H1 (cell line): ENCODE measurements at regions not wholly inside any gene's neighbourhood (a gene's known extent, or its start where the extent isn't known, plus 50 kb on each side); places are given as distances from the start of the nearest gene placed in this dataset.

Experiments
- ASH2L ChIP-seq: fragments of 200-600, 300-600 bp; sonication (generic); IDR thresholded peaks from one replicate; pipeline ENCODE4 v1.7.1; 2017; ENCODE audit warnings: low read length
- FOSL1 ChIP-seq: IDR thresholded peaks from 2 replicates; pipeline ENCODE4 v1.6.1; 2011; ENCODE audit warnings: mild to moderate bottlenecking, low read depth, low read length, moderate library complexity; ENCODE audit not compliant: insufficient read depth
- GABPA ChIP-seq: IDR thresholded peaks from 2 replicates; pipeline ENCODE4 v1.6.1; 2011; ENCODE audit warnings: mild to moderate bottlenecking, low read length, moderate library complexity, borderline replicate concordance; ENCODE audit not compliant: insufficient read depth
- POLR2A ChIP-seq, 2 experiments: IDR thresholded peaks; 1 replicate in 1 of 2; 2 replicates in 1 of 2; pipeline ENCODE4 v1.6.1; 2011; ENCODE audit warnings: low read depth in 2 of 2, low read length in 2 of 2, mild to moderate bottlenecking in 2 of 2; ENCODE audit errors: control extremely low read depth in 1 of 2
- RNF2 ChIP-seq: fragments of 200-900, 300-1000 bp; sonication (generic); IDR thresholded peaks from 2 replicates; pipeline ENCODE4 v1.7.1; 2016; ENCODE audit warnings: borderline replicate concordance, low read depth, mild to moderate bottlenecking, antibody characterized with exemption, low read length; ENCODE audit not compliant: poor library complexity, severe bottlenecking; ENCODE audit errors: missing control alignments
- TF ChIP-seq, protein P1 (sequence below): fragments of 300-600 bp; sonication (generic); IDR thresholded peaks from 2 replicates; pipeline ENCODE4 v1.7.1; 2012; ENCODE audit warnings: low read length, moderate library complexity, mild to moderate bottlenecking, inconsistent platforms; ENCODE audit not compliant: insufficient replicate concordance
- TF ChIP-seq, protein P2 (sequence below): IDR thresholded peaks from 2 replicates; pipeline ENCODE4 v1.6.1; 2011; ENCODE audit warnings: low read length, improper control_type of control experiment

DNA sequence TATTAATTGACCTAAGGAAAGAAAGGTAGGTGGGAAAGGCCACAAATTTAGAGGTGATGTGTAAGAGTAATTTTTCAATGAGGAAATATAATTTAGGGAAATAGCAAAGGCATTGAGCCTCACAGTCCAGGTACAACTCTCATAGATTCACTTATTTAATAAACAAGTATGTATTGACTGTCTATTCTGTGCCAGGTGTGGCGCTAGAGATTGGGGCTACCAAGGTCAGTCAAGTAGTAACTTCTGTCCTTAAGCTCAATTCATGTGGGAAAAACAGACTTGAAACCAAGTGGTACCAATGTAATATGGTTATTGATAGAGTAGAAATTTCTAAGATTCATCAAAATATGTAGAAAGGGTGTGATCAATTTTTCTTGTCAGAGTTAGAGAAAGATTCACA is 257.5 kb downstream of the C4orf33 start (continued):
- TF ChIP-seq, protein P1, sequence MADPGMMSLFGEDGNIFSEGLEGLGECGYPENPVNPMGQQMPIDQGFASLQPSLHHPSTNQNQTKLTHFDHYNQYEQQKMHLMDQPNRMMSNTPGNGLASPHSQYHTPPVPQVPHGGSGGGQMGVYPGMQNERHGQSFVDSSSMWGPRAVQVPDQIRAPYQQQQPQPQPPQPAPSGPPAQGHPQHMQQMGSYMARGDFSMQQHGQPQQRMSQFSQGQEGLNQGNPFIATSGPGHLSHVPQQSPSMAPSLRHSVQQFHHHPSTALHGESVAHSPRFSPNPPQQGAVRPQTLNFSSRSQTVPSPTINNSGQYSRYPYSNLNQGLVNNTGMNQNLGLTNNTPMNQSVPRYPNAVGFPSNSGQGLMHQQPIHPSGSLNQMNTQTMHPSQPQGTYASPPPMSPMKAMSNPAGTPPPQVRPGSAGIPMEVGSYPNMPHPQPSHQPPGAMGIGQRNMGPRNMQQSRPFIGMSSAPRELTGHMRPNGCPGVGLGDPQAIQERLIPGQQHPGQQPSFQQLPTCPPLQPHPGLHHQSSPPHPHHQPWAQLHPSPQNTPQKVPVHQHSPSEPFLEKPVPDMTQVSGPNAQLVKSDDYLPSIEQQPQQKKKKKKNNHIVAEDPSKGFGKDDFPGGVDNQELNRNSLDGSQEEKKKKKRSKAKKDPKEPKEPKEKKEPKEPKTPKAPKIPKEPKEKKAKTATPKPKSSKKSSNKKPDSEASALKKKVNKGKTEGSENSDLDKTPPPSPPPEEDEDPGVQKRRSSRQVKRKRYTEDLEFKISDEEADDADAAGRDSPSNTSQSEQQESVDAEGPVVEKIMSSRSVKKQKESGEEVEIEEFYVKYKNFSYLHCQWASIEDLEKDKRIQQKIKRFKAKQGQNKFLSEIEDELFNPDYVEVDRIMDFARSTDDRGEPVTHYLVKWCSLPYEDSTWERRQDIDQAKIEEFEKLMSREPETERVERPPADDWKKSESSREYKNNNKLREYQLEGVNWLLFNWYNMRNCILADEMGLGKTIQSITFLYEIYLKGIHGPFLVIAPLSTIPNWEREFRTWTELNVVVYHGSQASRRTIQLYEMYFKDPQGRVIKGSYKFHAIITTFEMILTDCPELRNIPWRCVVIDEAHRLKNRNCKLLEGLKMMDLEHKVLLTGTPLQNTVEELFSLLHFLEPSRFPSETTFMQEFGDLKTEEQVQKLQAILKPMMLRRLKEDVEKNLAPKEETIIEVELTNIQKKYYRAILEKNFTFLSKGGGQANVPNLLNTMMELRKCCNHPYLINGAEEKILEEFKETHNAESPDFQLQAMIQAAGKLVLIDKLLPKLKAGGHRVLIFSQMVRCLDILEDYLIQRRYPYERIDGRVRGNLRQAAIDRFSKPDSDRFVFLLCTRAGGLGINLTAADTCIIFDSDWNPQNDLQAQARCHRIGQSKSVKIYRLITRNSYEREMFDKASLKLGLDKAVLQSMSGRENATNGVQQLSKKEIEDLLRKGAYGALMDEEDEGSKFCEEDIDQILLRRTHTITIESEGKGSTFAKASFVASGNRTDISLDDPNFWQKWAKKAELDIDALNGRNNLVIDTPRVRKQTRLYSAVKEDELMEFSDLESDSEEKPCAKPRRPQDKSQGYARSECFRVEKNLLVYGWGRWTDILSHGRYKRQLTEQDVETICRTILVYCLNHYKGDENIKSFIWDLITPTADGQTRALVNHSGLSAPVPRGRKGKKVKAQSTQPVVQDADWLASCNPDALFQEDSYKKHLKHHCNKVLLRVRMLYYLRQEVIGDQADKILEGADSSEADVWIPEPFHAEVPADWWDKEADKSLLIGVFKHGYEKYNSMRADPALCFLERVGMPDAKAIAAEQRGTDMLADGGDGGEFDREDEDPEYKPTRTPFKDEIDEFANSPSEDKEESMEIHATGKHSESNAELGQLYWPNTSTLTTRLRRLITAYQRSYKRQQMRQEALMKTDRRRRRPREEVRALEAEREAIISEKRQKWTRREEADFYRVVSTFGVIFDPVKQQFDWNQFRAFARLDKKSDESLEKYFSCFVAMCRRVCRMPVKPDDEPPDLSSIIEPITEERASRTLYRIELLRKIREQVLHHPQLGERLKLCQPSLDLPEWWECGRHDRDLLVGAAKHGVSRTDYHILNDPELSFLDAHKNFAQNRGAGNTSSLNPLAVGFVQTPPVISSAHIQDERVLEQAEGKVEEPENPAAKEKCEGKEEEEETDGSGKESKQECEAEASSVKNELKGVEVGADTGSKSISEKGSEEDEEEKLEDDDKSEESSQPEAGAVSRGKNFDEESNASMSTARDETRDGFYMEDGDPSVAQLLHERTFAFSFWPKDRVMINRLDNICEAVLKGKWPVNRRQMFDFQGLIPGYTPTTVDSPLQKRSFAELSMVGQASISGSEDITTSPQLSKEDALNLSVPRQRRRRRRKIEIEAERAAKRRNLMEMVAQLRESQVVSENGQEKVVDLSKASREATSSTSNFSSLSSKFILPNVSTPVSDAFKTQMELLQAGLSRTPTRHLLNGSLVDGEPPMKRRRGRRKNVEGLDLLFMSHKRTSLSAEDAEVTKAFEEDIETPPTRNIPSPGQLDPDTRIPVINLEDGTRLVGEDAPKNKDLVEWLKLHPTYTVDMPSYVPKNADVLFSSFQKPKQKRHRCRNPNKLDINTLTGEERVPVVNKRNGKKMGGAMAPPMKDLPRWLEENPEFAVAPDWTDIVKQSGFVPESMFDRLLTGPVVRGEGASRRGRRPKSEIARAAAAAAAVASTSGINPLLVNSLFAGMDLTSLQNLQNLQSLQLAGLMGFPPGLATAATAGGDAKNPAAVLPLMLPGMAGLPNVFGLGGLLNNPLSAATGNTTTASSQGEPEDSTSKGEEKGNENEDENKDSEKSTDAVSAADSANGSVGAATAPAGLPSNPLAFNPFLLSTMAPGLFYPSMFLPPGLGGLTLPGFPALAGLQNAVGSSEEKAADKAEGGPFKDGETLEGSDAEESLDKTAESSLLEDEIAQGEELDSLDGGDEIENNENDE = no peak
- no peak for TF ChIP-seq POLR2A (IDR thresholded peaks at IDR 0.05; ENCODE audit: control extremely low read depth in 1 of 2, low read depth in 2 of 2, low read length in 2 of 2)
- TF ChIP-seq FOSL1 = no peak
- TF ChIP-seq, protein P2, sequence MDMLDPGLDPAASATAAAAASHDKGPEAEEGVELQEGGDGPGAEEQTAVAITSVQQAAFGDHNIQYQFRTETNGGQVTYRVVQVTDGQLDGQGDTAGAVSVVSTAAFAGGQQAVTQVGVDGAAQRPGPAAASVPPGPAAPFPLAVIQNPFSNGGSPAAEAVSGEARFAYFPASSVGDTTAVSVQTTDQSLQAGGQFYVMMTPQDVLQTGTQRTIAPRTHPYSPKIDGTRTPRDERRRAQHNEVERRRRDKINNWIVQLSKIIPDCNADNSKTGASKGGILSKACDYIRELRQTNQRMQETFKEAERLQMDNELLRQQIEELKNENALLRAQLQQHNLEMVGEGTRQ = no peak
- no peak for TF ChIP-seq RNF2
- TF ChIP-seq ASH2L = no peak
- TF ChIP-seq GABPA = no peak
